NT2/D1 (cell line): ENCODE measurements at regions not wholly inside any gene's neighbourhood (a gene's known extent, or its start where the extent isn't known, plus 50 kb on each side); places are given as distances from the start of the nearest gene placed in this dataset.

Experiments used
- SUZ12 ChIP-seq: IDR thresholded peaks from 2 replicates; pipeline ENCODE4 v1.6.1; 2011; ENCODE audit not compliant: insufficient read length, insufficient read depth; ENCODE audit errors: extremely low read depth
- YY1 ChIP-seq: IDR thresholded peaks from 2 replicates; pipeline ENCODE4 v1.6.1; 2011; ENCODE audit not compliant: insufficient read length, insufficient read depth
- ZNF274 ChIP-seq: IDR thresholded peaks from 2 replicates; pipeline ENCODE4 v1.6.1; 2011; ENCODE audit warnings: mild to moderate bottlenecking, low read depth, low read length

GRCh38 chr5:165457859-165458481 lies 1952.6 kb downstream of the MAT2B start:
- no peak for TF ChIP-seq YY1
- no peak for TF ChIP-seq ZNF274
- no peak for TF ChIP-seq SUZ12
